GM12878 (cell line): ENCODE measurements at regions not wholly inside any gene's neighbourhood (a gene's known extent, or its start where the extent isn't known, plus 50 kb on each side); places are given as distances from the start of the nearest gene placed in this dataset.

ENCODE experiments used
- ATAC-seq: fragments of 200-7000 bp; cut with Tn5 transposase; 3 replicates; pipeline ENCODE4 v1.9.1; 2020; ENCODE audit warnings: mild to moderate bottlenecking, moderate library complexity
- BruUV-seq: library from RNA; stranded (reverse); fragments of 400-500 nt; replicated peaks from 2 replicates; lab custom pipeline; 2021; lab: Mats Ljungman, UMichigan
- CTCF ChIA-PET: fragments of 300-600 bp; sonication (Branson Sonifier 250); formaldehyde crosslinking; extraction: SDS; loops from one replicate; lab custom pipeline; 2021; ENCODE audit warnings: inconsistent platforms; lab: Yijun Ruan, JAX
- POLR2A ChIA-PET: fragments of 350-600 bp; formaldehyde crosslinking; extraction: SDS; loops from one replicate; lab custom pipeline; 2021; ENCODE audit warnings: inconsistent platforms; lab: Charles Lee
- RAD21 ChIA-PET: fragments of 300-600 bp; sonication (Branson Sonifier 250); formaldehyde crosslinking; loops from one replicate; lab custom pipeline; 2023; ENCODE audit warnings: antibody characterized with exemption; ENCODE audit not compliant: unreplicated experiment; lab: Charles Lee
- SMC1A ChIA-PET: fragments of 300-600 bp; sonication (Branson Sonifier 250); formaldehyde crosslinking; loops from one replicate; lab custom pipeline; 2023; ENCODE audit not compliant: unreplicated experiment, uncharacterized antibody; lab: Charles Lee
- DNase-seq: peaks from one replicate; pipeline ENCODE4 v3.0.0-alpha.2; 2011; ENCODE audit warnings: low read depth, low spot score
- FAIRE-seq: peaks from 3 replicates; lab custom pipeline; 2011; peaks lifted over from hg19 to GRCh38; lab: Jason Lieb, UNC
- H2AFZ ChIP-seq: 2 replicates; pipeline ENCODE4 v1.6.0; 2011; ENCODE audit warnings: low read depth, low read length, control low read depth; ENCODE audit not compliant: control insufficient read depth
- H3K27ac ChIP-seq: 2 replicates; pipeline ENCODE4 v1.5.1; 2011; ENCODE audit warnings: control low read depth; ENCODE audit not compliant: control insufficient read depth, insufficient read depth
- H3K27me3 ChIP-seq, 2 experiments: replicated peaks in 1 of 2; 2 replicates each; pipeline versions ENCODE4 v1.6.0 to v1.6.1; 2011; ENCODE audit warnings: low read length in 1 of 2; ENCODE audit not compliant: control insufficient read depth in 2 of 2, insufficient read depth in 2 of 2
- H3K36me3 ChIP-seq, 2 experiments: 2 replicates each; pipeline ENCODE4 v1.5.1; 2011; ENCODE audit warnings: low read length in 1 of 2; ENCODE audit not compliant: control insufficient read depth in 2 of 2, insufficient read depth in 2 of 2
- H3K4me1 ChIP-seq: 2 replicates; pipeline ENCODE4 v1.6.1; 2011; ENCODE audit warnings: mild to moderate bottlenecking, low read length, moderate library complexity, mixed read lengths; ENCODE audit not compliant: control insufficient read depth, insufficient read depth
- H3K4me2 ChIP-seq: 2 replicates; pipeline ENCODE4 v1.6.0; 2011; ENCODE audit warnings: control low read depth; ENCODE audit not compliant: control insufficient read depth, insufficient read depth
- H3K4me3 ChIP-seq: fragments of 200-600 bp; sonication (generic); 2 replicates; pipeline ENCODE4 v1.5.1; 2016
- H3K79me2 ChIP-seq: 2 replicates; pipeline ENCODE4 v1.6.0; 2011; ENCODE audit warnings: low read length; ENCODE audit not compliant: control insufficient read depth, insufficient read depth
- H3K9ac ChIP-seq: 2 replicates; pipeline ENCODE4 v1.8.0; 2011; ENCODE audit warnings: low read length, control low read depth, mixed read lengths; ENCODE audit not compliant: control insufficient read depth, insufficient read depth
- H3K9me3 ChIP-seq: replicated peaks from 3 replicates; pipeline ENCODE4 v1.5.1; 2011; ENCODE audit warnings: mild to moderate bottlenecking, low read length; ENCODE audit not compliant: control insufficient read depth, insufficient read depth
- H4K20me1 ChIP-seq: 2 replicates; pipeline ENCODE4 v1.6.0; 2011; ENCODE audit not compliant: control insufficient read depth, insufficient read depth
- EP300 ChIP-seq, 2 experiments: fragments of 150-350 bp in 1 of 2; IDR thresholded peaks; 2 replicates each; pipeline ENCODE4 v1.6.1; 2011 to 2012; ENCODE audit warnings: low read depth in 2 of 2, low read length in 2 of 2, borderline replicate concordance in 1 of 2, improper control_type of control experiment in 1 of 2, inconsistent platforms in 1 of 2; ENCODE audit not compliant: control insufficient read depth in 1 of 2
- ESRRA ChIP-seq: IDR thresholded peaks from 2 replicates; pipeline ENCODE4 v1.6.1; 2012; ENCODE audit warnings: mild to moderate bottlenecking, low read length, improper control_type of control experiment
- FOS ChIP-seq: IDR thresholded peaks from 3 replicates; pipeline ENCODE4 v1.6.1; 2011; ENCODE audit warnings: borderline replicate concordance; ENCODE audit not compliant: insufficient read length; ENCODE audit errors: extremely low read depth
- IKZF1 ChIP-seq: fragments of 450-650 bp; conservative IDR thresholded peaks from 2 replicates; pipeline ENCODE4 v1.6.1; 2017; ENCODE audit warnings: antibody characterized with exemption, mild to moderate bottlenecking
- MTA3 ChIP-seq: IDR thresholded peaks from 2 replicates; pipeline ENCODE4 v1.6.1; 2012; ENCODE audit warnings: low read length, inconsistent platforms, borderline replicate concordance
- RCOR1 ChIP-seq: conservative IDR thresholded peaks from 2 replicates; pipeline ENCODE4 v1.6.1; 2012; ENCODE audit warnings: low read depth, low read length, improper control_type of control experiment
- TARDBP ChIP-seq: IDR thresholded peaks from 2 replicates; pipeline ENCODE4 v1.6.1; 2016; ENCODE audit warnings: borderline replicate concordance
- ZZZ3 ChIP-seq: IDR thresholded peaks from 2 replicates; pipeline ENCODE4 v1.6.1; 2011; ENCODE audit warnings: low read depth; ENCODE audit not compliant: control insufficient read depth, insufficient read length
- WGBS: methylation state at CpG from one replicate; pipeline ENCODE4 v1.1.6; 2016; ENCODE audit warnings: low lambda C conversion rate; ENCODE audit not compliant: insufficient replicate concordance, insufficient coverage; ENCODE audit errors: missing lambda C conversion rate; 5-methylcytosine and 5-hydroxymethylcytosine counted together
- in situ Hi-C: fragments of 300-500 bp; cut with MboI; formaldehyde crosslinking; loops from 9 replicates; pipeline ENCODE4 v1.14.3; 2018; ENCODE audit warnings: mixed read lengths
- intact Hi-C: fragments of 100-400 bp; cut with micrococcal nuclease; formaldehyde crosslinking; loops from one replicate; pipeline ENCODE4 v1.14.2; 2022; ENCODE audit not compliant: unreplicated experiment
- TF ChIP-seq, protein P1 (sequence below): fragments of 450-650 bp; IDR thresholded peaks from 2 replicates; pipeline ENCODE4 v1.6.1; 2017; ENCODE audit warnings: mild to moderate bottlenecking, low read depth, inconsistent platforms; ENCODE audit not compliant: poor library complexity, severe bottlenecking
- TF ChIP-seq, protein P2 (sequence below): IDR thresholded peaks from 2 replicates; pipeline ENCODE4 v1.6.1; 2012; ENCODE audit warnings: low read depth, low read length, improper control_type of control experiment

- TF ChIP-seq, protein P1, sequence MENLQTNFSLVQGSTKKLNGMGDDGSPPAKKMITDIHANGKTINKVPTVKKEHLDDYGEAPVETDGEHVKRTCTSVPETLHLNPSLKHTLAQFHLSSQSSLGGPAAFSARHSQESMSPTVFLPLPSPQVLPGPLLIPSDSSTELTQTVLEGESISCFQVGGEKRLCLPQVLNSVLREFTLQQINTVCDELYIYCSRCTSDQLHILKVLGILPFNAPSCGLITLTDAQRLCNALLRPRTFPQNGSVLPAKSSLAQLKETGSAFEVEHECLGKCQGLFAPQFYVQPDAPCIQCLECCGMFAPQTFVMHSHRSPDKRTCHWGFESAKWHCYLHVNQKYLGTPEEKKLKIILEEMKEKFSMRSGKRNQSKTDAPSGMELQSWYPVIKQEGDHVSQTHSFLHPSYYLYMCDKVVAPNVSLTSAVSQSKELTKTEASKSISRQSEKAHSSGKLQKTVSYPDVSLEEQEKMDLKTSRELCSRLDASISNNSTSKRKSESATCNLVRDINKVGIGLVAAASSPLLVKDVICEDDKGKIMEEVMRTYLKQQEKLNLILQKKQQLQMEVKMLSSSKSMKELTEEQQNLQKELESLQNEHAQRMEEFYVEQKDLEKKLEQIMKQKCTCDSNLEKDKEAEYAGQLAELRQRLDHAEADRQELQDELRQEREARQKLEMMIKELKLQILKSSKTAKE = no peak
- TF ChIP-seq MTA3 = no peak
- 0 out of 4 replicates have a peak, but pooled peaks of 1 of the 2 experiments have one; percentile 15 for TF ChIP-seq EP300 (IDR thresholded peaks at IDR 0.05; ENCODE audit: borderline replicate concordance in 1 of 2, control insufficient read depth in 1 of 2, low read depth in 2 of 2, low read length in 2 of 2)
- no peak for TF ChIP-seq ESRRA
- TF ChIP-seq RCOR1 = no peak
- TF ChIP-seq IKZF1 = no peak
- TF ChIP-seq TARDBP = no peak
- no peak for TF ChIP-seq FOS
- TF ChIP-seq, protein P2, sequence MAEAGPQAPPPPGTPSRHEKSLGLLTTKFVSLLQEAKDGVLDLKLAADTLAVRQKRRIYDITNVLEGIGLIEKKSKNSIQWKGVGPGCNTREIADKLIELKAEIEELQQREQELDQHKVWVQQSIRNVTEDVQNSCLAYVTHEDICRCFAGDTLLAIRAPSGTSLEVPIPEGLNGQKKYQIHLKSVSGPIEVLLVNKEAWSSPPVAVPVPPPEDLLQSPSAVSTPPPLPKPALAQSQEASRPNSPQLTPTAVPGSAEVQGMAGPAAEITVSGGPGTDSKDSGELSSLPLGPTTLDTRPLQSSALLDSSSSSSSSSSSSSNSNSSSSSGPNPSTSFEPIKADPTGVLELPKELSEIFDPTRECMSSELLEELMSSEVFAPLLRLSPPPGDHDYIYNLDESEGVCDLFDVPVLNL = no peak
These were observed 346.2 kb upstream of the STXBP6 start (continued) for GRCh38 chr14:25396128-25396527.

DNA sequence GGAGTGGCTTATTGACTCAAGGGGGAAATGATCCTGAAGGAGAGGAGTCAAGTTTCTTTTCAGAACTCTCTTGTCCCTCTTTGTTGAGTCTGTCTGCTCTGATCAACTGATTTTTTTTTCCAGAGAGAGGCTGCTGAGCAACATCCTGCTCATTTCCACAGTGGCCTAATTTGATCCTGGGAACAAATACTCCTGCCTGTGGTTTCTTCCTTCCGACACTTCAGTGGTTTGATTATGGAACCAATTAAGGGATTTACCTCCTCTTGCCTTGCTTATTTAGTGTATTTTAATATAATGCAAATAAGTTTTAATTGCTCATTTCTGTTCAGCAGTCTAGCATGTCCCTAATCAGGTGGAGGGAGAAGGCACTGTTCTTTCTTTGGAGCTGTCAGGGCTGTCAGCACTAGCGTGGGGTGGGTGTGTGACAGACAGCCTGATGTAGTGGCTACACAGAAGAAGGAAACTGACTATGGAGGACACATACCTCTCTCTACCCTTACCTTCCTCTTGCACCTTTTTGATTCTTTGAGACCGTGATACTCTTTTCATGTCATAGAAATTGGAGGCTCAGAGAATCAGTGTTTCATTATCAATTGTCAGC lies 344.9 kb upstream of the STXBP6 start:
- Histone ChIP-seq H3K79me2 (no peaks in the 10 kb centered on the region), H3K36me3 (no peaks in the 10 kb centered on the region), H3K9me3 (no peaks in the 10 kb centered on the region), H3K27me3 (no peaks in the 10 kb centered on the region), H2AFZ (no peak overlapping the region), H3K4me3 (no peak overlapping the region), H3K27ac (no peak overlapping the region), H3K4me2 (no peak overlapping the region), H4K20me1 (no peaks in the 10 kb centered on the region), H3K9ac (no peak overlapping the region), H3K4me1 (no peaks in the 10 kb centered on the region)
- ChIA-PET RAD21 (interaction anchor here (1.4 kb wide), 1 partner anchor 11 kb away, joined by 3 read pairs; no protein-coding TSS in a partner anchor), POLR2A (no interaction called here), SMC1A (interaction anchor here (1.4 kb wide), 1 partner anchor 13 kb away, joined by 6 read pairs; no protein-coding TSS in a partner anchor), CTCF (interaction anchor here (1.2 to 8.0 kb wide), 3 partner anchors 14 to 18 kb away, joined by 3 to 50 read pairs (median 38); no protein-coding TSS in a partner anchor)
- WGBS = 42% methylated on average over 3 of the region's 3 CpGs
- intact Hi-C loops (no loop called here), in situ Hi-C loops (no loop called here)
- BruUV-seq = no TSS peak
- no peak for DNase-seq
- ATAC-seq = no peak
- no peak for TF ChIP-seq IKZF1
- no peak for TF ChIP-seq ZZZ3
- FAIRE-seq = no peak
